ENCODE measurements at regions not wholly inside any gene's neighbourhood (a gene's known extent, or its start where the extent isn't known, plus 50 kb on each side); places are given as distances from the start of the nearest gene placed in this dataset.
A peak's percentile ranks its signal among the peaks of the same experiment; 100 is the strongest.

- no peak for DNase-seq
Observed at GRCh38 chr2:15867194-15868171, 72.9 kb upstream of the MYCN start.

DNA sequence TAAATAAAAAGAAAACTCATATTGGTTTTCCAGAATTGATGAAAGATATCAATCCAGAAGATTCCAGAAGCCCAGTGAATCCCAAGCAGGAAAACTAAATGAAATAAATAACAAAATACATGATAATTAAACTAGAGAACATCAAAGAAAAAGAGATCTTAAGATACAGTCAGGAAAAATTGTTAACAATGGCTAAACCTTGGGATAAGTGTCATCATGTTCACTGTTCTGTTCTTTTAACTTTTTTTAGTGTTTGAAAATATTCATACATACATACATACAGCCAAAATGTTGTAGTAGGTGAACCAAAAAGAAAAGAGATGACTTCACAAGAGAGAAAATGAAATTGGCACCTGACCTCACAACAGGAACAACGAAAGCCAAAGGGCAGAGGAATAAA, 72.2 kb upstream of the MYCN start:
- no peak for DNase-seq

- DNase-seq: no peak
Observed at GRCh38 chr2:15868704-15869103, 71.6 kb upstream of the MYCN start.

GRCh38 chr2:15869396-15869795, 71.0 kb upstream of the MYCN start:
- DNase-seq: no peak

GRCh38 chr2:15869871-15870270, 70.5 kb upstream of the MYCN start:
- no peak for DNase-seq

- no peak for DNase-seq
Observed at GRCh38 chr2:15870565-15870964, 69.8 kb upstream of the MYCN start.

GRCh38 chr2:15871239-15871783, 69.0 kb upstream of the MYCN start:
- no peak for DNase-seq

DNA sequence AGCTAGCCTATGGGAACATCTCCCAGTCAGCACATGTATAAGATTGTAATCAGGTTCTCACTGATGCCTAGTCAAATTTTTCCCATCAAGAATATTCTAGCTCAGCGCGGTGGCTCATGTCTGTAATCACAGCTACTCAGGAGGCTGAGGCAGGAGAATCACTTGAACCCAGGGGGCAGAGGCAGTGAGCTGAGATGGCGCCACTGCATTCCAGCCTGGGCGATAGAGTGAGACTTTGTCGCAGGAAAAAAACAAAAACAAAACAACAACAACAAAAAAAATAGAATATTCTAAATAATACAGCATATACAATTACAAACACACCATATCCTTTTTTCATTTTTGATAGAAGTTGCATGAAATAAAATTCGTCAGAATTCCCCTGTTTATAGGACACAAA, 67.5 kb upstream of the MYCN start:
- no peak for DNase-seq

DNA sequence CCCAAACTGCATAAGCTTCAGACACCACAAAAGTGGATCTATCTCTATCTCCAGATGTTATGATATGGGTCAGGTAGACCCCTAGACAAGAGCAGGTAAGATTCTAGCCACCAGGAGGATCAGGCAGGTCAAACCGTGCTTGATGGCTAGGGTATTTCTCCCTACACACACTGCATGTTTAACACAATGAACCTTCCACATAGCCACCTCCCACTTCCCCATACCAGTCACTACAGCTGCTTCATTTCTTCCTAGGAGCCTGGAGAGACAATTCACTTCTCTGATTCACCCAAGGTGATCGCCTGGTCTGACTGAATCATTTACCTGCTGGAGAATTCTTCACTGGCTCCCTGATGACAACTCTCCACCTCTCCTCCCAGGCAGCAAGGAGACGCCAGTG, 66.0 kb upstream of the MYCN start:
- DNase-seq: no peak

GRCh38 chr2:15874854-15875804, 65.2 kb upstream of the MYCN start:
- DNase-seq: no peak

DNA sequence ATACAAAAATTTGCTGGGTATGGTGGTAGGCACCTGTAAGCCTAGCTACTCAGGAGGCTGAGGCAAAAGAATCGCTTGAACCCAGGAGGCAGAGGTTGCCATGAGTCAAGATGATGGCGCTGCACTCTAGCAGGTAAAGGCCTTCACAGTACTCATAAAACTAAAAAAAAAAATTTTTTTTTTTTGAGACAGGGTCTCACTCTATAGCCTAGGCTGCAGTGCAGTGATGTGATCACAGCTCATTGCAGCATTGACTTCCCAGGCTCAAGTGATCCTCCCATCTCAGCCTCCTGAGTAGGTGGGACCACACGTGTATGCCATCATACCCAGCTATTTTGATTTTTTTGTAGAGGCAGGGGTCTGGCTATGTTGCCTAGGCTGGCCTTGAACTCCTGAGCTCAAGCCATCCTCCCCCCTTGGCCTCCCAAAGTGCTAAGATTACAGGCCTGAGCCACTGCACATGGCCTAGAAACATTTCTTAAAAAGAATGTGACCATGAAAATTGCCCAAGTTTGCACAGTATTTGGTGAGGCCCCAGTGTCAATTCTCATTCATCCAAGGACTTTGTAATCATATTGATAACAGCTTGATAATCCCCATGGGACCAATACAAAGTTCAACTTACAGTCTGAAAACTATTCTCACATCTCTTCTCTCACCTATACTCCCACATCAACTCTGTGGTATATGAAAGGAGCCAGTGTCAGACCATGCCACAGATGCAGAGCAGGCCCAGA, 64.2 kb upstream of the MYCN start:
- DNase-seq: no peak

DNA sequence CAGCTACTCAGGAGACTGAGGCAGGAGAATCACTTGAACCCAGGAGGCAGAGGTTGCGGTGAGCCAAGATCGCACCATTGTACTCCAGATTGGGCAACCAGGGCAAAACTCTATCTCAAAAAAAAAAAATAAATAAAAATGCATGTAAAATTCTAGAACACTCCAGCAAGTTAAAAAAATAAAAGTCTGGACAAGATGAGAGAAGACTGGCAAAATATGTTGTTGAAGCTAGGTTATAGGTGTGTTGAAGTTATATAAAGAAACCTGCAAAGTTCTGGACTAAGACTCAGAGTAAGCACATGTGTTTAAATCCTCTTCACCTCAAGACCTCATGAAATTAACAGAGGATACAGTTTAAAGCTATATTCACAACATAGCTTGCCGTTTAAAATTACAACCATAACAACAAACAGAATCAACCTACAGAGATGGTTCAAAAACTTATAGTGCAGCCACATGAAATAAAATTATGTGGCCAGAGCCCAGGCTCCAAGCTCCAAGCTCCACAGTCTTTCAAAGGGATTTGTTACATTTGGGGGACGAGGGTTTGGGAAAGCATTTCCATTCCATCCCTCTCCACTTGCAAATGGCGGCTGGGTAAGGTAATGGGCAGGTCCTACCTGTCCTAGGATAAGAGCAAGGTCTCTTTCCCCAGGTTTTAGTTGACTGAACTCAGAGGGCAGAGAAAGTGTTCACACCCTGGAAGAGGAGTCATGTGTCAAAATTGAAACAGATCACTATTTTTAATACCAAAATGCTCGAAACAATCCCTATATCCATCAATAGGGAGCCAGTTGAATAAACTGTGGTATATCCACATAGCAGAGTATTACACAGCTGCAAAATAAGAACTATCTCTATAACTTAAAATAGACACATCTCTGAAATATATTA, 59.9 kb upstream of the MYCN start:
- DNase-seq: no peak

DNA sequence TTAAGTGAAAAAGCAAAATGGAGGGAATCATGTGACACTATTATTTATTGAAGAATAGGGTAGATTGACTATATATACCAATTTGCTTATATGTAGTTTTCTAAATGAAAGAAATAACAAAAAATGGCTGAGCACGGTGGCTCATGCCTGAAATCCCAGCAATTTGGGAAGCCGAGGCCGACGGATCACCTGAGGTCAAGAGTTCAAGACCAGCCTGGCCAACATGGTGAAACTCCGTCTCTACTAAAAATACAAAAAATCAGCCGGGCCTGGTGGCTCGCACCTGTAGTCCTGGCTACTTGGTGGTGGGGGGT, 59.3 kb upstream of the MYCN start:
- DNase-seq: no peak

DNA sequence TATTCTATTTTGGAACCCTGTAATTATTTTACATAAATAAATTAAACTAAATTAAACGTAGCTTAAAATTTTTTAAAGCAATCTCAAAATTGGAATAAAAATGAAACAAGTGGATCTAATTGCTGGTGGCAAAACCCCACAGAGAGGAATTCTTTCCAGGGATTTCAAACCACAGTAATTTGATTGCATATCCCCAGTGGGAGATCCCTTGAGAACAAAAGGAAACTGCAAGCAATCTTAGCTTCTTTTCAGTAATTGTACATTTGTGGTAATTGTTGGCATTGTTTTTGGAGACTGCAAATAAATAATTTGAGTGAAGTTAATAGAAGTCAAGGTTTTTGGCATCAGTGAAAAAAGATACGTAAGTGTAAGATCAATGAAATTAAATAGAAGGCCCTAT, 58.7 kb upstream of the MYCN start:
- DNase-seq: no peak

DNA sequence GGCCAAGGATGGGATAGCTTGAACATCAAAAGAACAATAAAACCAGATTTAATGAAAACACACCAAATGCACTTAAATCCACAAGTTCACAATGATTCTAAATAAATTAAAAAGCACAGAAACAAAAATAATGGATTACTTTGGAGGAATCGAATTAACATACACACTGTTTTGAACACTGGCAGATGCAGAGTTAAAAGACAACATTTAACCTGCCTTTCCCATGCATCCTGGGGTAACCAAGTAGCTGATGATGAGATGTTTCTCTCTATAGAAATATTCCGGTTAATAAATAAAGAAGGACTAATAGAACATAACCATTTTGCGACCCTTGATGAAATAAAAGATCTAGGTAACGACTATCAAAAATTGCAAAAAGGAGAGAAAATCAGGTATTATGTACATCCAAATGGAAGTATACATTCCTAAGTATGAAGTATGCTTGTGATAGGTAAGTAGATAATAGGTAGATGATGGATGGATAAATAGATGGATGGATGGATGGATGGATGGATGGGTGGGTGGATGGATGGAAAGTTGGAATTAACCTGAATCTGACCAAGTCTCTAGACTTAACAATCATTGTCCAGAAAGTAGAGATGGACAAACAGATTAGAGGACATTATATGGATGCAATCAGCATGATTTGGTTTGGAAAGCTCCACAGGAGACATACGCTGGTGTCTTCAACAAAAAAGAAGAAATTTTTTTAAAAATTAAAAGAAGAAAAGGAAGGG, 57.4 kb upstream of the MYCN start:
- DNase-seq: no peak

- no peak for DNase-seq
Observed at GRCh38 chr2:15883684-15884083, 56.7 kb upstream of the MYCN start.

DNA sequence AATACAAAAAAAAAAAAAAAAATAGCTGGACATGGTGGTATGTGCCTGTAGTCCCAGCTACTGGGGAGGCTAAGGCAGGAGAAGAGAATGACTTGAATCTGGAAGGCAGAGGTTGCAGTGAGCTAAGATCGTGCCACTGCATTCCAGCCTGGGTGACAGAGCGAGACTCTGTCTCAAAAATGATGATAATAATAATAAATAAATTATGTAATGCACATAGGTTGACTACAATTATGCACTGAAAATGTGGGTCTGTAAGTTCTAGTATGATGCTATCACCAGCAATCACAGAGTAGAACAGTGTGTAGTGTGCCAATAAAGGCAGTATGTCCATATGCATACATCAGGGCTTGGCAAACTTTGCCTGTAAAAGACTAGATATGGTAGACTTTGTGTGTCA, 55.6 kb upstream of the MYCN start:
- DNase-seq: no peak

- DNase-seq: no peak
Observed at GRCh38 chr2:15886231-15886630, 54.1 kb upstream of the MYCN start.

- DNase-seq: peak; percentile 33
Observed at GRCh38 chr2:15889442-15890123, 50.8 kb upstream of the MYCN start.

Data from skin of body (tissue), 1 donor.